K562 (cell line): ENCODE measurements at regions not wholly inside any gene's neighbourhood (a gene's known extent, or its start where the extent isn't known, plus 50 kb on each side); places are given as distances from the start of the nearest gene placed in this dataset.

ENCODE experiments used
- ATAC-seq: fragments of 200-7000 bp; cut with Tn5 transposase; 3 replicates; pipeline ENCODE4 v1.9.1; 2020; ENCODE audit warnings: moderate library complexity
- BruUV-seq: library from RNA; stranded (reverse); fragments of 400-500 nt; replicated peaks from 2 replicates; lab custom pipeline; 2021; lab: Mats Ljungman, UMichigan
- CTCF ChIA-PET: fragments of 300-600 bp; formaldehyde crosslinking; extraction: SDS; loops from one replicate; lab custom pipeline; 2021; ENCODE audit warnings: low intra/inter-chr PET ratio; lab: Yijun Ruan, JAX
- POLR2A ChIA-PET: fragments of 300-600, 350-650 bp; sonication (Branson Sonifier 250); formaldehyde crosslinking; extraction: SDS; loops from one replicate; lab custom pipeline; 2021; ENCODE audit warnings: antibody characterized with exemption, inconsistent platforms; lab: Yijun Ruan, JAX
- DNase-seq, 4 experiments: peaks; one replicate each; pipeline versions ENCODE4 v3.0.0 to v3.0.0-alpha.2; 2011 to 2018; ENCODE audit warnings: low spot score in 3 of 4, mixed read lengths in 3 of 4; ENCODE audit errors: extremely low read depth in 1 of 4
- FAIRE-seq: peaks from 2 replicates; lab custom pipeline; 2011; peaks lifted over from hg19 to GRCh38; lab: Jason Lieb, UNC
- H2AFZ ChIP-seq: 2 replicates; pipeline ENCODE4 v1.6.0; 2011; ENCODE audit warnings: low read depth, low read length, control low read depth, inconsistent platforms
- H3K27ac ChIP-seq: fragments of 200-600 bp; 3 replicates; pipeline ENCODE4 v1.8.0; 2011; ENCODE audit warnings: low read depth, mild to moderate bottlenecking, control low read depth, inconsistent platforms, low read length, moderate library complexity, mixed read lengths; ENCODE audit errors: extremely low read depth
- H3K27me3 ChIP-seq, 2 experiments: fragments of 300-600 bp in 1 of 2; 2 replicates in 1 of 2; 3 replicates in 1 of 2; pipeline versions ENCODE4 v1.6.0 to v1.8.0; 2011; ENCODE audit warnings: inconsistent platforms in 2 of 2, low read length in 2 of 2, mild to moderate bottlenecking in 1 of 2, mixed read lengths in 1 of 2, moderate library complexity in 1 of 2; ENCODE audit not compliant: control insufficient read depth in 2 of 2, insufficient read depth in 2 of 2
- H3K36me3 ChIP-seq: fragments of 300-600 bp; 3 replicates; pipeline ENCODE4 v1.8.0; 2011; ENCODE audit warnings: mild to moderate bottlenecking, low read length, inconsistent platforms; ENCODE audit not compliant: control insufficient read depth, insufficient read depth
- H3K4me1 ChIP-seq, 2 experiments: fragments of 200-600 bp in 1 of 2; replicated peaks in 1 of 2; 2 replicates in 1 of 2; 3 replicates in 1 of 2; pipeline versions ENCODE4 v1.5.1 to v1.8.0; 2011; ENCODE audit warnings: inconsistent platforms in 2 of 2, low read length in 2 of 2, mild to moderate bottlenecking in 1 of 2, mixed read lengths in 1 of 2, moderate library complexity in 1 of 2; ENCODE audit not compliant: control insufficient read depth in 2 of 2, insufficient read depth in 2 of 2
- H3K4me2 ChIP-seq: 2 replicates; pipeline ENCODE4 v1.6.1; 2011; ENCODE audit warnings: low read length, control low read depth, inconsistent platforms, mixed read lengths; ENCODE audit not compliant: insufficient read depth
- H3K4me3 ChIP-seq: fragments of 200-600 bp; sonication (generic), shearing (Covaris generic); 2 replicates; pipeline ENCODE4 v1.5.1; 2016; ENCODE audit warnings: control low read depth, inconsistent platforms
- H3K79me2 ChIP-seq: fragments of 200-600 bp; 3 replicates; pipeline ENCODE4 v1.8.0; 2011; ENCODE audit warnings: low read length, inconsistent platforms; ENCODE audit not compliant: control insufficient read depth, insufficient read depth
- H3K9ac ChIP-seq, 2 experiments: 2 replicates each; pipeline versions ENCODE4 v1.6.0 to v1.6.1; 2011; ENCODE audit warnings: low read depth in 2 of 2, low read length in 2 of 2, control low read depth in 1 of 2, inconsistent platforms in 1 of 2, mild to moderate bottlenecking in 1 of 2, mixed read lengths in 1 of 2; ENCODE audit not compliant: insufficient read depth in 1 of 2
- H3K9me1 ChIP-seq: one replicate; pipeline ENCODE4 v1.6.0; 2011; ENCODE audit warnings: inconsistent platforms, mild to moderate bottlenecking, low read length, moderate library complexity; ENCODE audit not compliant: control insufficient read depth, insufficient read depth
- H3K9me3 ChIP-seq: replicated peaks from 2 replicates; pipeline ENCODE4 v1.5.1; 2011; ENCODE audit warnings: low read depth, low read length, inconsistent platforms; ENCODE audit not compliant: control insufficient read depth, insufficient read depth
- H4K20me1 ChIP-seq: replicated peaks from 2 replicates; pipeline ENCODE4 v1.6.1; 2011; ENCODE audit warnings: low read length, inconsistent platforms, mixed read lengths; ENCODE audit not compliant: control insufficient read depth, insufficient read depth
- NCOA2 ChIP-seq, 2 experiments: fragments of 450-650 bp; IDR thresholded peaks; 2 replicates each; pipeline ENCODE4 v1.6.1; 2018; ENCODE audit warnings: mild to moderate bottlenecking in 2 of 2, moderate library complexity in 1 of 2; ENCODE audit not compliant: partially characterized antibody in 2 of 2
- SAFB2 ChIP-seq: fragments of 200-400 bp; formaldehyde crosslinking; IDR thresholded peaks from 2 replicates; pipeline ENCODE4 v1.6.1; 2018; ENCODE audit warnings: borderline replicate concordance, low read length, low read depth, moderate library complexity; ENCODE audit not compliant: severe bottlenecking
- ZNF695 ChIP-seq: fragments of 450-650 bp; formaldehyde crosslinking; IDR thresholded peaks from 2 replicates; pipeline ENCODE4 v1.4.0; 2020; ENCODE audit warnings: mild to moderate bottlenecking, moderate library complexity
- ZSCAN29 ChIP-seq: fragments of 450-650 bp; IDR thresholded peaks from 2 replicates; pipeline ENCODE4 v1.6.1; 2017
- WGBS: fragments of 100-300 bp; shearing (Covaris generic); methylation state at CpG from one replicate; pipeline ENCODE4 v1.1.6; 2016; ENCODE audit warnings: low coverage, mixed read lengths; ENCODE audit not compliant: insufficient coverage; ENCODE audit errors: missing lambda C conversion rate; 5-methylcytosine and 5-hydroxymethylcytosine counted together
- in situ Hi-C: fragments of 300-500 bp; cut with MboI; formaldehyde crosslinking; loops from 4 replicates; pipeline ENCODE4 v1.15.0; 2018; ENCODE audit warnings: inconsistent platforms, mixed read lengths
- intact Hi-C: fragments of 100-400 bp; cut with micrococcal nuclease; formaldehyde crosslinking; loops from 2 replicates; pipeline ENCODE4 v1.14.2; 2022
- TF ChIP-seq, protein P1 (sequence below): fragments of 150-350 bp; conservative IDR thresholded peaks from 2 replicates; pipeline ENCODE4 v1.6.1; 2014; ENCODE audit warnings: low read length
- TF ChIP-seq, protein P2 (sequence below): fragments of 250-450 bp; sonication (Bioruptor Pico); IDR thresholded peaks from 2 replicates; pipeline ENCODE4 v1.8.0; 2022; ENCODE audit warnings: inconsistent platforms
- TF ChIP-seq, protein P3 (sequence below), 2 experiments: IDR thresholded peaks; 2 replicates each; pipeline ENCODE4 v1.6.1; 2011; ENCODE audit warnings: borderline replicate concordance in 1 of 2, control low read depth in 1 of 2, low read depth in 1 of 2, low read length in 1 of 2, mild to moderate bottlenecking in 1 of 2, mixed read lengths in 1 of 2, moderate library complexity in 1 of 2; ENCODE audit not compliant: insufficient read depth in 1 of 2, insufficient read length in 1 of 2, poor library complexity in 1 of 2, severe bottlenecking in 1 of 2; ENCODE audit errors: extremely low read depth in 1 of 2
- TF ChIP-seq, protein P4 (sequence below): sonication (generic); formaldehyde crosslinking; IDR thresholded peaks from 2 replicates; pipeline ENCODE4 v1.8.1; 2023; ENCODE audit warnings: mild to moderate bottlenecking, missing genetic modification reagents, moderate library complexity

DNA sequence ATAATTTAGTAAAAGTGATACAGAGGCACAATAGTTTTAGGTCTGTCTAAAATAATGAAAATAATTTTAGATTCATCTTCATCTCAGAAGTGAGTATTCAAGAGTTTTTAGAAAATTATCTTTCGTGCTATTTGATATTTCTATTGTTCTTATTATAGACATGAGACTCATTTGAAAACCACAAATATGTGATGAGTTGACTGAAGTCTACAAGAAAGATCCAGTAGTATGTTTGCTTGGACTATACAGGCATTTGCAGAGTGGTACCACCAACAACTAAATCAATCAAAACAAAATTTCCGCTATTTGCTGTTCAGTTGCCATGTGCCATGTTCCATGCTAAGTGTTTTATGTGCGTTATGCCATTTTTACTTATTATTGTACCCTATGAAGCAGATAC, 1318.5 kb downstream of the STIM2 start (continued):
- TF ChIP-seq, protein P1, sequence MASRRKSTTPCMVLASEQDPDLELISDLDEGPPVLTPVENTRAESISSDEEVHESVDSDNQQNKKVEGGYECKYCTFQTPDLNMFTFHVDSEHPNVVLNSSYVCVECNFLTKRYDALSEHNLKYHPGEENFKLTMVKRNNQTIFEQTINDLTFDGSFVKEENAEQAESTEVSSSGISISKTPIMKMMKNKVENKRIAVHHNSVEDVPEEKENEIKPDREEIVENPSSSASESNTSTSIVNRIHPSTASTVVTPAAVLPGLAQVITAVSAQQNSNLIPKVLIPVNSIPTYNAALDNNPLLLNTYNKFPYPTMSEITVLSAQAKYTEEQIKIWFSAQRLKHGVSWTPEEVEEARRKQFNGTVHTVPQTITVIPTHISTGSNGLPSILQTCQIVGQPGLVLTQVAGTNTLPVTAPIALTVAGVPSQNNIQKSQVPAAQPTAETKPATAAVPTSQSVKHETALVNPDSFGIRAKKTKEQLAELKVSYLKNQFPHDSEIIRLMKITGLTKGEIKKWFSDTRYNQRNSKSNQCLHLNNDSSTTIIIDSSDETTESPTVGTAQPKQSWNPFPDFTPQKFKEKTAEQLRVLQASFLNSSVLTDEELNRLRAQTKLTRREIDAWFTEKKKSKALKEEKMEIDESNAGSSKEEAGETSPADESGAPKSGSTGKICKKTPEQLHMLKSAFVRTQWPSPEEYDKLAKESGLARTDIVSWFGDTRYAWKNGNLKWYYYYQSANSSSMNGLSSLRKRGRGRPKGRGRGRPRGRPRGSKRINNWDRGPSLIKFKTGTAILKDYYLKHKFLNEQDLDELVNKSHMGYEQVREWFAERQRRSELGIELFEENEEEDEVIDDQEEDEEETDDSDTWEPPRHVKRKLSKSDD: no peak
- TF ChIP-seq ZNF695 (CRISPR knock-in tag) (no peak), ZSCAN29 (no peak)

DNA sequence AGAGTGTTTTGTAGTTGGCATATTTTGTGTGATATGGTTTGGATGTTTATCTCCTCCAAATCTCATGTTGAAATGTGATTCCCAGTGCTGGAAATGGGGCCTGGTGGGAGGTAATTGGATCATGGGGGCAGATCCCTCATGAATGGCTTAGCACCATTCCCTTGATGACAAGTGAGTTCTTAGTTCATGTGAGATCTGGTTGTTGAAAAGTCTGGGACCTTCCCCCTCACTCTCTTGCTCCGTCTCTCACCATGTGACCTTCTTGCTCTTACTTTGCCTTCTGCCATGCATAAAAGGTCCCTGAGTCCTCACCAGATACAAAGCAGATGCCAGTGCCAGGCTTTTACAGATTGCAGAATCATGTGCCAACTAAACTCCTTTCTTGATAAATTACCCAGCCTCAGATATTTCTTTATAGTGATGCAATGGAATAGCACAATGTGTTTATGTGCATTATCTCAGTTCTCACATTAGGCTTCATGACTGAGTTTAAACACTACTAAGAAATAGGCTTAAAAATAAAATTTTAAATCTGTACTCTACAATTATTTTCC, 1348.8 kb downstream of the STIM2 start:
- no peaks in the 10 kb centered on the region for H3K36me3 ChIP-seq
- H3K9me3 ChIP-seq: no peaks in the 10 kb centered on the region; the same call in 1 of the 2 replicates
- no peak for DNase-seq
- 0% methylated on average over 1 of the region's 1 CpG for WGBS
- no peak overlapping the region for H3K4me3 ChIP-seq
- H3K4me1 ChIP-seq: no peaks in the 10 kb centered on the region
- H3K4me2 ChIP-seq: no peak overlapping the region
- H3K27ac ChIP-seq: no peak overlapping the region
- BruUV-seq: no TSS peak
- ChIA-PET POLR2A (no interaction called here), CTCF (no interaction called here)
- no peak for ATAC-seq
- no peaks in the 10 kb centered on the region for H3K79me2 ChIP-seq
- no peaks in the 10 kb centered on the region for H3K9me1 ChIP-seq
- no peaks in the 10 kb centered on the region for H3K27me3 ChIP-seq
- in situ Hi-C loops: no loop called here
- no peaks in the 10 kb centered on the region for H4K20me1 ChIP-seq
- no peak overlapping the region for H3K9ac ChIP-seq
- intact Hi-C loops: no loop called here
- H2AFZ ChIP-seq: no peak overlapping the region
- no peak for FAIRE-seq
- TF ChIP-seq, protein P2, sequence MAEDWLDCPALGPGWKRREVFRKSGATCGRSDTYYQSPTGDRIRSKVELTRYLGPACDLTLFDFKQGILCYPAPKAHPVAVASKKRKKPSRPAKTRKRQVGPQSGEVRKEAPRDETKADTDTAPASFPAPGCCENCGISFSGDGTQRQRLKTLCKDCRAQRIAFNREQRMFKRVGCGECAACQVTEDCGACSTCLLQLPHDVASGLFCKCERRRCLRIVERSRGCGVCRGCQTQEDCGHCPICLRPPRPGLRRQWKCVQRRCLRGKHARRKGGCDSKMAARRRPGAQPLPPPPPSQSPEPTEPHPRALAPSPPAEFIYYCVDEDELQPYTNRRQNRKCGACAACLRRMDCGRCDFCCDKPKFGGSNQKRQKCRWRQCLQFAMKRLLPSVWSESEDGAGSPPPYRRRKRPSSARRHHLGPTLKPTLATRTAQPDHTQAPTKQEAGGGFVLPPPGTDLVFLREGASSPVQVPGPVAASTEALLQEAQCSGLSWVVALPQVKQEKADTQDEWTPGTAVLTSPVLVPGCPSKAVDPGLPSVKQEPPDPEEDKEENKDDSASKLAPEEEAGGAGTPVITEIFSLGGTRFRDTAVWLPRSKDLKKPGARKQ (CRISPR knock-in tag): no peak
- TF ChIP-seq, protein P3, sequence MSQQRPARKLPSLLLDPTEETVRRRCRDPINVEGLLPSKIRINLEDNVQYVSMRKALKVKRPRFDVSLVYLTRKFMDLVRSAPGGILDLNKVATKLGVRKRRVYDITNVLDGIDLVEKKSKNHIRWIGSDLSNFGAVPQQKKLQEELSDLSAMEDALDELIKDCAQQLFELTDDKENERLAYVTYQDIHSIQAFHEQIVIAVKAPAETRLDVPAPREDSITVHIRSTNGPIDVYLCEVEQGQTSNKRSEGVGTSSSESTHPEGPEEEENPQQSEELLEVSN (IDR thresholded peaks at IDR 0.05; ENCODE audit: borderline replicate concordance in 1 of 2, extremely low read depth in 1 of 2, insufficient read depth in 1 of 2, insufficient read length in 1 of 2, low read depth in 1 of 2, low read length in 1 of 2, poor library complexity in 1 of 2, severe bottlenecking in 1 of 2): no peak
- no peak for TF ChIP-seq SAFB2
- no peak for TF ChIP-seq NCOA2 (IDR thresholded peaks at IDR 0.05; ENCODE audit: partially characterized antibody in 2 of 2)
- TF ChIP-seq, protein P4, sequence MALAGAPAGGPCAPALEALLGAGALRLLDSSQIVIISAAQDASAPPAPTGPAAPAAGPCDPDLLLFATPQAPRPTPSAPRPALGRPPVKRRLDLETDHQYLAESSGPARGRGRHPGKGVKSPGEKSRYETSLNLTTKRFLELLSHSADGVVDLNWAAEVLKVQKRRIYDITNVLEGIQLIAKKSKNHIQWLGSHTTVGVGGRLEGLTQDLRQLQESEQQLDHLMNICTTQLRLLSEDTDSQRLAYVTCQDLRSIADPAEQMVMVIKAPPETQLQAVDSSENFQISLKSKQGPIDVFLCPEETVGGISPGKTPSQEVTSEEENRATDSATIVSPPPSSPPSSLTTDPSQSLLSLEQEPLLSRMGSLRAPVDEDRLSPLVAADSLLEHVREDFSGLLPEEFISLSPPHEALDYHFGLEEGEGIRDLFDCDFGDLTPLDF (CRISPR knock-in tag): no peak
